Activated T-helper 17 cell treated with anti-CD3 and anti-CD28 coated beads, Interleukin-2, amount 50 U/mL, for 72 hours (primary cell): ENCODE measurements at regions not wholly inside any gene's neighbourhood (a gene's known extent, or its start where the extent isn't known, plus 50 kb on each side); places are given as distances from the start of the nearest gene placed in this dataset.

ENCODE experiments used
- ATAC-seq: fragments of 150-1000 bp; cut with Tn5 transposase; replicated peaks from 2 replicates; pipeline ENCODE4 v1.10.0; 2021; ENCODE audit warnings: mild to moderate bottlenecking, moderate library complexity
- H3K27ac Mint-ChIP-seq: one replicate; pipeline ENCODE4 v1.8.0; 2022; ENCODE audit warnings: mixed read lengths
- H3K27me3 Mint-ChIP-seq: one replicate; pipeline ENCODE4 v1.8.0; 2022; ENCODE audit warnings: mixed read lengths
- H3K36me3 Mint-ChIP-seq: one replicate; pipeline ENCODE4 v1.8.0; 2022; ENCODE audit warnings: low read depth, mild to moderate bottlenecking, mixed read lengths
- H3K4me1 Mint-ChIP-seq: one replicate; pipeline ENCODE4 v1.8.0; 2022; ENCODE audit warnings: mixed read lengths
- H3K4me3 Mint-ChIP-seq: one replicate; pipeline ENCODE4 v1.8.0; 2022; ENCODE audit warnings: mild to moderate bottlenecking, mixed read lengths
- H3K9me3 Mint-ChIP-seq: one replicate; pipeline ENCODE4 v1.8.0; 2022; ENCODE audit warnings: mixed read lengths

- Mint-ChIP-seq H3K36me3 (no peaks in the 10 kb centered on the region), H3K27ac (no peak overlapping the region), H3K4me3 (no peak overlapping the region), H3K9me3 (no peaks in the 10 kb centered on the region), H3K4me1 (no peaks in the 10 kb centered on the region), H3K27me3 (peaks cover 7% of the 10 kb centered on the region)
- no peak for ATAC-seq
These were observed 203.4 kb downstream of the SLC39A8 start for GRCh38 chr4:102141842-102142241.

GRCh38 chr4:102139932-102140331, 205.3 kb downstream of the SLC39A8 start:
- no peak for ATAC-seq
- Mint-ChIP-seq H3K4me3 (no peak overlapping the region), H3K27me3 (no peaks in the 10 kb centered on the region), H3K4me1 (no peaks in the 10 kb centered on the region), H3K27ac (no peak overlapping the region), H3K36me3 (no peaks in the 10 kb centered on the region), H3K9me3 (no peaks in the 10 kb centered on the region)

GRCh38 chr4:102139132-102139573, 206.1 kb downstream of the SLC39A8 start:
- Mint-ChIP-seq H3K9me3 (no peaks in the 10 kb centered on the region), H3K27me3 (no peaks in the 10 kb centered on the region), H3K4me3 (no peak overlapping the region), H3K27ac (no peak overlapping the region), H3K4me1 (no peaks in the 10 kb centered on the region), H3K36me3 (no peaks in the 10 kb centered on the region)
- no peak for ATAC-seq

GRCh38 chr4:102137217-102137616, 208.1 kb downstream of the SLC39A8 start:
- Mint-ChIP-seq H3K9me3 (no peaks in the 10 kb centered on the region), H3K27me3 (no peaks in the 10 kb centered on the region), H3K27ac (no peak overlapping the region), H3K4me3 (no peak overlapping the region), H3K36me3 (no peaks in the 10 kb centered on the region), H3K4me1 (no peaks in the 10 kb centered on the region)
- no peak for ATAC-seq

GRCh38 chr4:102129810-102130209, 215.5 kb downstream of the SLC39A8 start:
- Mint-ChIP-seq H3K4me1 (no peaks in the 10 kb centered on the region), H3K9me3 (peaks cover 4% of the 10 kb centered on the region), H3K27me3 (peaks cover 7% of the 10 kb centered on the region), H3K27ac (no peak overlapping the region), H3K36me3 (no peaks in the 10 kb centered on the region), H3K4me3 (no peak overlapping the region)
- ATAC-seq: no peak
